K562 (cell line): ENCODE measurements at regions not wholly inside any gene's neighbourhood (a gene's known extent, or its start where the extent isn't known, plus 50 kb on each side); places are given as distances from the start of the nearest gene placed in this dataset.

Experiments
- FOSL1 ChIP-seq: fragments of 200-800 bp; sonication (Bioruptor generic); conservative IDR thresholded peaks from 2 replicates; pipeline ENCODE4 v1.6.1; 2016; ENCODE audit warnings: missing genetic modification characterization, missing compliant biosample characterization
- HBP1 ChIP-seq: fragments of 450-650 bp; formaldehyde crosslinking; IDR thresholded peaks from 2 replicates; pipeline ENCODE4 v1.4.0; 2022; ENCODE audit warnings: missing genetic modification characterization
- NBN ChIP-seq: fragments of 450-650 bp; IDR thresholded peaks from 2 replicates; pipeline ENCODE4 v1.6.1; 2016; ENCODE audit warnings: low read depth, mild to moderate bottlenecking
- RFX5 ChIP-seq: IDR thresholded peaks from 2 replicates; pipeline ENCODE4 v1.6.1; 2011; ENCODE audit warnings: low read depth, mild to moderate bottlenecking, improper control_type of control experiment, low read length
- SMC3 ChIP-seq: conservative IDR thresholded peaks from 2 replicates; pipeline ENCODE4 v1.6.1; 2011; ENCODE audit warnings: low read depth, low read length, improper control_type of control experiment; ENCODE audit not compliant: insufficient read depth

GRCh38 chr10:125221716-125222115, 61.4 kb upstream of the CTBP2 start:
- TF ChIP-seq SMC3 (no peak), RFX5 (no peak), FOSL1 (no peak), NBN (no peak), HBP1 (CRISPR knock-in tag) (no peak)
